SK-N-SH (cell line): ENCODE measurements at regions not wholly inside any gene's neighbourhood (a gene's known extent, or its start where the extent isn't known, plus 50 kb on each side); places are given as distances from the start of the nearest gene placed in this dataset.

Source experiments
- CTCF ChIA-PET: fragments of 300-600, 350-600 bp; formaldehyde crosslinking; extraction: SDS; loops from one replicate; lab custom pipeline; 2021; lab: Yijun Ruan, JAX
- POLR2A ChIA-PET: fragments of 350-600 bp; sonication (Branson Sonifier 250); formaldehyde crosslinking; extraction: SDS; loops from one replicate; lab custom pipeline; 2020; ENCODE audit warnings: antibody characterized with exemption, inconsistent platforms; lab: Yijun Ruan, JAX
- DNase-seq: peaks from one replicate; pipeline ENCODE4 v3.0.0; 2012
- H2AFZ ChIP-seq: fragments of 200-600 bp; sonication (generic); 2 replicates; pipeline ENCODE4 v1.8.1; 2016; ENCODE audit warnings: antibody characterized with exemption, mild to moderate bottlenecking, low read depth
- H3F3A ChIP-seq: fragments of 200-600 bp; sonication (generic); replicated peaks from 2 replicates; pipeline ENCODE3; 2016; ENCODE audit warnings: antibody characterized with exemption, mild to moderate bottlenecking; ENCODE audit not compliant: insufficient read depth
- H3K27ac ChIP-seq, 2 experiments: fragments of 200-500 bp in 1 of 2; fragments of 200-600 bp in 1 of 2; sonication (Bioruptor generic) in 1 of 2; sonication (generic), shearing (Covaris generic) in 1 of 2; 2 replicates each; pipeline versions ENCODE4 v1.5.1 to v1.6.1; 2014 to 2016; ENCODE audit warnings: low read depth in 2 of 2, inconsistent platforms in 1 of 2, low read length in 1 of 2, mild to moderate bottlenecking in 1 of 2, mixed read lengths in 1 of 2
- H3K27me3 ChIP-seq: fragments of 200-600 bp; sonication (generic), shearing (Covaris generic); 2 replicates; pipeline ENCODE4 v1.6.1; 2016; ENCODE audit warnings: mixed run types; ENCODE audit not compliant: insufficient read depth
- H3K36me3 ChIP-seq, 2 experiments: fragments of 200-500 bp in 1 of 2; fragments of 200-600 bp in 1 of 2; sonication (Bioruptor generic) in 1 of 2; sonication (generic) in 1 of 2; replicated peaks in 1 of 2; 2 replicates each; pipeline versions ENCODE3 to v1.5.1; 2014 to 2016; ENCODE audit warnings: low read length in 1 of 2, mild to moderate bottlenecking in 1 of 2; ENCODE audit not compliant: insufficient read depth in 2 of 2, control insufficient read depth in 1 of 2
- H3K4me1 ChIP-seq, 2 experiments: fragments of 200-500 bp in 1 of 2; fragments of 200-600 bp in 1 of 2; sonication (Bioruptor generic) in 1 of 2; sonication (generic), shearing (Covaris generic) in 1 of 2; 2 replicates each; pipeline versions ENCODE4 v1.5.1 to v1.6.1; 2014 to 2016; ENCODE audit warnings: low read depth in 1 of 2, low read length in 1 of 2, mixed run types in 1 of 2; ENCODE audit not compliant: insufficient read depth in 2 of 2, control insufficient read depth in 1 of 2
- H3K4me2 ChIP-seq: fragments of 200-600 bp; sonication (generic), shearing (Covaris generic); 2 replicates; pipeline ENCODE4 v1.6.1; 2017; ENCODE audit warnings: mixed run types
- H3K4me3 ChIP-seq, 2 experiments: fragments of 200-500 bp in 1 of 2; fragments of 200-600 bp in 1 of 2; sonication (Bioruptor generic) in 1 of 2; sonication (generic), shearing (Covaris generic) in 1 of 2; 2 replicates each; pipeline versions ENCODE4 v1.5.1 to v1.8.1; 2014 to 2016; ENCODE audit warnings: low read depth in 2 of 2, inconsistent platforms in 1 of 2, low read length in 1 of 2, mild to moderate bottlenecking in 1 of 2, mixed read lengths in 1 of 2, moderate library complexity in 1 of 2
- H3K79me2 ChIP-seq: fragments of 200-600 bp; sonication (generic); 2 replicates; pipeline ENCODE4 v1.8.1; 2017; ENCODE audit warnings: mild to moderate bottlenecking; ENCODE audit not compliant: insufficient read depth
- H3K9ac ChIP-seq: fragments of 200-600 bp; sonication (generic); 2 replicates; pipeline ENCODE4 v1.6.1; 2017; ENCODE audit warnings: mixed run types
- H3K9me2 ChIP-seq: fragments of 200-600 bp; sonication (generic); 2 replicates; pipeline ENCODE4 v1.6.1; 2017; ENCODE audit warnings: mixed run types
- H3K9me3 ChIP-seq: fragments of 200-600 bp; sonication (generic); 2 replicates; pipeline ENCODE4 v1.6.1; 2017; ENCODE audit warnings: mixed run types, mild to moderate bottlenecking, moderate library complexity
- H4K20me1 ChIP-seq: fragments of 200-600 bp; sonication (generic); 2 replicates; pipeline ENCODE4 v1.6.1; 2017; ENCODE audit warnings: mild to moderate bottlenecking, mixed run types; ENCODE audit not compliant: insufficient read depth
- EP300 ChIP-seq, 2 experiments: IDR thresholded peaks; 2 replicates each; pipeline versions ENCODE4 v1.4.0 to v1.6.1; 2012; ENCODE audit warnings: borderline replicate concordance in 1 of 2, low read depth in 1 of 2, low read length in 1 of 2
- FOSL2 ChIP-seq: IDR thresholded peaks from 2 replicates; pipeline ENCODE4 v1.4.0; 2012; ENCODE audit warnings: low read depth, mild to moderate bottlenecking, moderate library complexity, borderline replicate concordance
- FOXJ3 ChIP-seq: sonication (generic); formaldehyde crosslinking; IDR thresholded peaks from 2 replicates; pipeline ENCODE4 v1.5.1; 2020; ENCODE audit warnings: mild to moderate bottlenecking, missing genetic modification reagents
- FOXM1 ChIP-seq: IDR thresholded peaks from 2 replicates; pipeline ENCODE4 v1.4.0; 2012; ENCODE audit warnings: low read depth, mild to moderate bottlenecking
- GABPA ChIP-seq: IDR thresholded peaks from 2 replicates; pipeline ENCODE4 v1.4.0; 2012; ENCODE audit warnings: low read depth, mild to moderate bottlenecking
- GATA2 ChIP-seq: sonication (generic); formaldehyde crosslinking; IDR thresholded peaks from 2 replicates; pipeline ENCODE4 v1.5.0; 2020; ENCODE audit warnings: mild to moderate bottlenecking, missing genetic modification reagents
- JUND ChIP-seq: IDR thresholded peaks from 2 replicates; pipeline ENCODE4 v1.4.0; 2012
- MEF2A ChIP-seq: IDR thresholded peaks from 2 replicates; pipeline ENCODE4 v1.4.0; 2012; ENCODE audit warnings: low read depth, borderline replicate concordance
- POLR2AphosphoS5 ChIP-seq: IDR thresholded peaks from 2 replicates; pipeline ENCODE4 v1.6.1; 2012; ENCODE audit warnings: low read depth, low read length
- RAD21 ChIP-seq: IDR thresholded peaks from 2 replicates; pipeline ENCODE4 v1.6.1; 2012; ENCODE audit warnings: mild to moderate bottlenecking, low read length
- RCOR1 ChIP-seq: fragments of 150-350 bp; IDR thresholded peaks from 2 replicates; pipeline ENCODE4 v1.6.1; 2017; ENCODE audit warnings: antibody characterized with exemption, low read length
- RXRA ChIP-seq: IDR thresholded peaks from 2 replicates; pipeline ENCODE4 v1.4.0; 2012; ENCODE audit warnings: low read depth, mild to moderate bottlenecking, borderline replicate concordance
- SIN3A ChIP-seq: IDR thresholded peaks from 2 replicates; pipeline ENCODE4 v1.6.1; 2012; ENCODE audit warnings: low read depth, mild to moderate bottlenecking, low read length, moderate library complexity, borderline replicate concordance
- SMC3 ChIP-seq: IDR thresholded peaks from 2 replicates; pipeline ENCODE4 v1.6.1; 2012; ENCODE audit warnings: low read depth, low read length, improper control_type of control experiment
- TAF1 ChIP-seq: IDR thresholded peaks from 2 replicates; pipeline ENCODE4 v1.6.1; 2012; ENCODE audit warnings: low read depth, mild to moderate bottlenecking, low read length, moderate library complexity, borderline replicate concordance
- TCF12 ChIP-seq: IDR thresholded peaks from 2 replicates; pipeline ENCODE4 v1.4.0; 2012
- TEAD4 ChIP-seq: IDR thresholded peaks from 2 replicates; pipeline ENCODE4 v1.4.0; 2012; ENCODE audit warnings: mild to moderate bottlenecking, borderline replicate concordance; ENCODE audit not compliant: insufficient read depth
- YY1 ChIP-seq: IDR thresholded peaks from 2 replicates; pipeline ENCODE4 v1.4.0; 2012; ENCODE audit warnings: low read depth, mild to moderate bottlenecking
- WGBS: methylation state at CpG from one replicate; pipeline ENCODE4 v1.1.6; 2017; ENCODE audit warnings: low lambda C conversion rate; 5-methylcytosine and 5-hydroxymethylcytosine counted together
- TF ChIP-seq, protein P1 (sequence below): IDR thresholded peaks from 2 replicates; pipeline ENCODE4 v1.4.0; 2012; ENCODE audit warnings: low read depth
- TF ChIP-seq, protein P2 (sequence below): fragments of 200-600 bp; sonication (generic); IDR thresholded peaks from 2 replicates; pipeline ENCODE4 v1.6.1; 2017; ENCODE audit warnings: antibody characterized with exemption, mild to moderate bottlenecking, moderate library complexity

GRCh38 chr18:64245126-64245861 lies 96.4 kb upstream of the LINC00305 start:
- Histone ChIP-seq H3F3A (no peaks in the 10 kb centered on the region), H3K36me3 (no peaks in the 10 kb centered on the region), H3K9me2 (no peaks in the 10 kb centered on the region), H3K4me1 (no peaks in the 10 kb centered on the region), H3K4me3 (no peak overlapping the region), H4K20me1 (no peaks in the 10 kb centered on the region), H3K9ac (no peak overlapping the region), H3K27ac (no peak overlapping the region), H2AFZ (no peak overlapping the region), H3K27me3 (no peaks in the 10 kb centered on the region), H3K9me3 (no peaks in the 10 kb centered on the region), H3K79me2 (no peaks in the 10 kb centered on the region), H3K4me2 (no peak overlapping the region)
- DNase-seq, result no peak
- WGBS, result 16% methylated on average over 2 of the region's 2 CpGs
- POLR2A ChIA-PET, result interaction anchor here (0.6 kb wide), 1 partner anchor 570 kb away, joined by 4 read pairs; no protein-coding TSS in a partner anchor
- CTCF ChIA-PET, result interaction anchor here (1.2 kb wide), 1 partner anchor 1322 kb away, joined by 3 read pairs; no protein-coding TSS in a partner anchor
- no peak for TF ChIP-seq SMC3

- H3F3A ChIP-seq, result no peaks in the 10 kb centered on the region
- WGBS, result 31% methylated on average over 4 of the region's 4 CpGs
- ChIA-PET POLR2A (no interaction called here), CTCF (interaction anchor here (0.6 to 1.2 kb wide), 2 partner anchors 210 to 1323 kb away, joined by 3 read pairs; no protein-coding TSS in a partner anchor)
- H3K9ac ChIP-seq, result no peak overlapping the region
- no peaks in the 10 kb centered on the region for H3K9me2 ChIP-seq
- no peak overlapping the region for H3K4me3 ChIP-seq
- no peaks in the 10 kb centered on the region for H3K79me2 ChIP-seq
- peak; percentile 5; the same call in 1 of the 2 replicates for TF ChIP-seq SMC3
- TF ChIP-seq GATA2, result no peak
- TF ChIP-seq RAD21, result peak; percentile 57
- no peak for TF ChIP-seq YY1
- TF ChIP-seq SIN3A, result no peak
- no peak for TF ChIP-seq RCOR1
- no peak for TF ChIP-seq FOXJ3
- TF ChIP-seq FOSL2, result no peak
- no peak for TF ChIP-seq TCF12
- peak; percentile 8 for DNase-seq
- H3K9me3 ChIP-seq, result no peaks in the 10 kb centered on the region; the same call in 1 of the 2 replicates
- no peaks in the 10 kb centered on the region for H3K4me1 ChIP-seq
- H3K36me3 ChIP-seq, result no peaks in the 10 kb centered on the region
- no peak overlapping the region for H3K4me2 ChIP-seq
- H3K27me3 ChIP-seq, result no peaks in the 10 kb centered on the region
- H2AFZ ChIP-seq, result no peak overlapping the region
- H3K27ac ChIP-seq, result no peak overlapping the region
- H4K20me1 ChIP-seq, result no peaks in the 10 kb centered on the region
Observed at GRCh38 chr18:64244571-64244970, 95.7 kb upstream of the LINC00305 start.

DNA sequence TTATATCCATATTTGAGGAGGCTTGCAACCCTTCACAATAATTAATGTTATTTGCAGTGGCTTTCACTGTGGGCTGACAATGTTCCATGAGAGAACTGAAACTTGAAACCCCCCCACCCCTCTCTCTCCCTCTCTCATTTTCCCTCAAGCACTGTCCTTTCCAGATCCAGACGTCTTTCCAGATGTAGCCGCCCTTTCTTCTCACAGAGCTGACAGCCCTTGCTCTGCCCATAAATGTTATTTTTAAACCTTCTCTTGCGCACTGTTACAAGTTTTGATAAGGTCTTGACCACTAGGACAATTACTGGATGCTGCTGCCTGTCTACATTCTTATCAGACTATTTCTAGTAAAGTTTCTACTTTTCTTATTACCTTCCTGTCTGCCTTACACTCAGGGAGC lies 91.4 kb upstream of the LINC00305 start:
- Histone ChIP-seq H3K9me3 (peaks cover 3% of the 10 kb centered on the region), H3K36me3 (no peaks in the 10 kb centered on the region), H3K4me2 (no peak overlapping the region), H3K27me3 (no peaks in the 10 kb centered on the region), H3K27ac (no peak overlapping the region), H3K9me2 (no peaks in the 10 kb centered on the region), H4K20me1 (no peaks in the 10 kb centered on the region), H3F3A (no peaks in the 10 kb centered on the region), H3K4me1 (no peaks in the 10 kb centered on the region; a peak in 1 of 4 replicates), H2AFZ (no peak overlapping the region), H3K4me3 (no peak overlapping the region), H3K9ac (no peak overlapping the region), H3K79me2 (no peaks in the 10 kb centered on the region)
- TF ChIP-seq, protein P1, sequence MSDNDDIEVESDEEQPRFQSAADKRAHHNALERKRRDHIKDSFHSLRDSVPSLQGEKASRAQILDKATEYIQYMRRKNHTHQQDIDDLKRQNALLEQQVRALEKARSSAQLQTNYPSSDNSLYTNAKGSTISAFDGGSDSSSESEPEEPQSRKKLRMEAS, result no peak
- no peak for TF ChIP-seq TAF1
- TF ChIP-seq RXRA, result no peak
- no peak for TF ChIP-seq FOXM1
- no peak for TF ChIP-seq TCF12
- TF ChIP-seq RCOR1, result no peak
- TF ChIP-seq, protein P2, sequence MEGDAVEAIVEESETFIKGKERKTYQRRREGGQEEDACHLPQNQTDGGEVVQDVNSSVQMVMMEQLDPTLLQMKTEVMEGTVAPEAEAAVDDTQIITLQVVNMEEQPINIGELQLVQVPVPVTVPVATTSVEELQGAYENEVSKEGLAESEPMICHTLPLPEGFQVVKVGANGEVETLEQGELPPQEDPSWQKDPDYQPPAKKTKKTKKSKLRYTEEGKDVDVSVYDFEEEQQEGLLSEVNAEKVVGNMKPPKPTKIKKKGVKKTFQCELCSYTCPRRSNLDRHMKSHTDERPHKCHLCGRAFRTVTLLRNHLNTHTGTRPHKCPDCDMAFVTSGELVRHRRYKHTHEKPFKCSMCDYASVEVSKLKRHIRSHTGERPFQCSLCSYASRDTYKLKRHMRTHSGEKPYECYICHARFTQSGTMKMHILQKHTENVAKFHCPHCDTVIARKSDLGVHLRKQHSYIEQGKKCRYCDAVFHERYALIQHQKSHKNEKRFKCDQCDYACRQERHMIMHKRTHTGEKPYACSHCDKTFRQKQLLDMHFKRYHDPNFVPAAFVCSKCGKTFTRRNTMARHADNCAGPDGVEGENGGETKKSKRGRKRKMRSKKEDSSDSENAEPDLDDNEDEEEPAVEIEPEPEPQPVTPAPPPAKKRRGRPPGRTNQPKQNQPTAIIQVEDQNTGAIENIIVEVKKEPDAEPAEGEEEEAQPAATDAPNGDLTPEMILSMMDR, result no peak
- TF ChIP-seq TEAD4, result no peak
- TF ChIP-seq MEF2A, result no peak
- no peak for TF ChIP-seq POLR2AphosphoS5
- no peak for TF ChIP-seq JUND
- no peak for TF ChIP-seq GABPA
- TF ChIP-seq EP300 (IDR thresholded peaks at IDR 0.05; ENCODE audit: borderline replicate concordance in 1 of 2, low read depth in 1 of 2, low read length in 1 of 2), result no peak
- no peak for TF ChIP-seq YY1
- TF ChIP-seq FOXJ3, result no peak
- WGBS, result 24% methylated on average over 3 of the region's 3 CpGs
- DNase-seq, result no peak
- ChIA-PET CTCF (no interaction called here), POLR2A (no interaction called here)
